CD4-positive, alpha-beta T cell (primary cell): ENCODE measurements at regions not wholly inside any gene's neighbourhood (a gene's known extent, or its start where the extent isn't known, plus 50 kb on each side); places are given as distances from the start of the nearest gene placed in this dataset.

ENCODE experiments used
- ATAC-seq: fragments of 200-7000 bp; cut with Tn5 transposase; one replicate; pipeline ENCODE4 v1.10.0; 2022; ENCODE audit warnings: mild to moderate bottlenecking; ENCODE audit not compliant: poor library complexity
- CTCF ChIA-PET: fragments of 350-600 bp; sonication (Branson Sonifier 250); formaldehyde crosslinking; loops from one replicate; lab custom pipeline; 2021; ENCODE audit warnings: antibody characterized with exemption, inconsistent platforms; lab: Charles Lee
- POLR2A ChIA-PET: fragments of 350-600 bp; sonication (Branson Sonifier 250); formaldehyde crosslinking; loops from one replicate; lab custom pipeline; 2021; ENCODE audit warnings: antibody characterized with exemption, inconsistent platforms; lab: Charles Lee
- DNase-seq, 14 experiments: peaks; one replicate each; pipeline ENCODE4 v3.0.0-alpha.2; 2013 to 2020; ENCODE audit warnings: mixed read lengths in 2 of 14
- H3K27ac ChIP-seq, 2 donors: one replicate each; pipeline versions ENCODE4 v1.5.1 to v1.7.0; 2013; ENCODE audit warnings: low read length in 2 of 2, low read depth in 1 of 2, mild to moderate bottlenecking in 1 of 2
- H3K27me3 ChIP-seq, 2 experiments: 1 replicate in 1 of 2; 2 replicates in 1 of 2; pipeline versions ENCODE4 v1.6.1 to v1.7.0; 2013; ENCODE audit warnings: low read length in 2 of 2, control low read depth in 1 of 2, mild to moderate bottlenecking in 1 of 2, moderate library complexity in 1 of 2; ENCODE audit not compliant: insufficient read depth in 2 of 2, control insufficient read depth in 1 of 2
- H3K36me3 ChIP-seq: one replicate; pipeline ENCODE4 v1.6.1; 2013; ENCODE audit warnings: low read length, control low read depth; ENCODE audit not compliant: insufficient read depth
- H3K4me1 ChIP-seq: one replicate; pipeline ENCODE4 v1.6.1; 2013; ENCODE audit warnings: low read length, control low read depth; ENCODE audit not compliant: insufficient read depth
- H3K4me3 ChIP-seq: one replicate; pipeline ENCODE4 v1.5.1; 2013; ENCODE audit warnings: mild to moderate bottlenecking, low read length, moderate library complexity
- H3K9me3 ChIP-seq, 2 experiments: 1 replicate in 1 of 2; 2 replicates in 1 of 2; pipeline versions ENCODE4 v1.6.1 to v1.7.0; 2013; ENCODE audit warnings: low read length in 2 of 2, mild to moderate bottlenecking in 2 of 2, control low read depth in 1 of 2, moderate library complexity in 1 of 2; ENCODE audit not compliant: control insufficient read depth in 1 of 2, insufficient read depth in 1 of 2
- H3K27ac Mint-ChIP-seq: one replicate; pipeline ENCODE4 v1.8.0; 2020; ENCODE audit warnings: mixed read lengths
- H3K27me3 Mint-ChIP-seq: one replicate; pipeline ENCODE4 v1.8.0; 2021; ENCODE audit warnings: mixed read lengths
- H3K36me3 Mint-ChIP-seq: one replicate; pipeline ENCODE4 v1.8.0; 2021; ENCODE audit warnings: low read depth, mixed read lengths
- H3K4me1 Mint-ChIP-seq: one replicate; pipeline ENCODE4 v1.8.0; 2021; ENCODE audit warnings: low read depth, mixed read lengths
- H3K4me3 Mint-ChIP-seq: one replicate; pipeline ENCODE4 v1.8.0; 2020; ENCODE audit warnings: mild to moderate bottlenecking, mixed read lengths
- H3K9me3 Mint-ChIP-seq: one replicate; pipeline ENCODE4 v1.8.0; 2020; ENCODE audit warnings: mixed read lengths
- intact Hi-C, 2 experiments: fragments of 100-400 bp; cut with DNase I in 1 of 2; cut with micrococcal nuclease in 1 of 2; formaldehyde crosslinking; loops; one replicate each; pipeline versions ENCODE4 v1.15.1 to v1.9.0; 2023 to 2025; cut with DNase I, micrococcal nuclease
- TF ChIP-seq, protein P1 (sequence below): fragments of 200-600 bp; IDR thresholded peaks from one replicate; pipeline ENCODE4 v1.8.0; 2022; ENCODE audit warnings: antibody characterized with exemption, mild to moderate bottlenecking

DNA sequence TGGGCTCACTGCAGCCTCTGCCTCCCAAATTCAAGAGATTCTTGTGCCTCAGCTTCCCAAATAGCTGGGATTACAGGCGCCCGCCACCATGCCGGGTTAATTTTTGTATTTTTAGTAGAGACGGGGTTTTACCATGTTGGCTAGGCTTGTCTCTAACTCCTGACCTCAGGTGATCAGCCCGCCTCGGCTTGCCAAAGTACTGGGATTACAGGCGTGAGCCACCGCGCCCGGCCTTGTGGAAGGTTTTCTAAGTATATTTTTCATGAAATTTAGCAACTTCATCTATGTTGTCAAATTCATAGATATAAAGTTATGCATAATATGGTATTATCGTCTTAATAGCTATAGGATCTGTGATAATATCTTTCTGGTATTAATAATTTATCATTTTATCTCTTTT lies 275.6 kb upstream of the GRM7 start:
- DNase-seq (no peak), ATAC-seq (no peak)
- ChIA-PET POLR2A (no interaction called here), CTCF (no interaction called here)
- Mint-ChIP-seq H3K9me3 (peaks cover 5% of the 10 kb centered on the region), H3K4me3 (no peak overlapping the region), H3K4me1 (no peaks in the 10 kb centered on the region), H3K36me3 (no peaks in the 10 kb centered on the region), H3K27ac (no peak overlapping the region), H3K27me3 (no peaks in the 10 kb centered on the region)
- no peaks in the 10 kb centered on the region for H3K36me3 ChIP-seq
- H3K4me1 ChIP-seq: no peaks in the 10 kb centered on the region
- H3K27ac ChIP-seq: no peak overlapping the region
- intact Hi-C loops: no loop called here
- TF ChIP-seq, protein P1, sequence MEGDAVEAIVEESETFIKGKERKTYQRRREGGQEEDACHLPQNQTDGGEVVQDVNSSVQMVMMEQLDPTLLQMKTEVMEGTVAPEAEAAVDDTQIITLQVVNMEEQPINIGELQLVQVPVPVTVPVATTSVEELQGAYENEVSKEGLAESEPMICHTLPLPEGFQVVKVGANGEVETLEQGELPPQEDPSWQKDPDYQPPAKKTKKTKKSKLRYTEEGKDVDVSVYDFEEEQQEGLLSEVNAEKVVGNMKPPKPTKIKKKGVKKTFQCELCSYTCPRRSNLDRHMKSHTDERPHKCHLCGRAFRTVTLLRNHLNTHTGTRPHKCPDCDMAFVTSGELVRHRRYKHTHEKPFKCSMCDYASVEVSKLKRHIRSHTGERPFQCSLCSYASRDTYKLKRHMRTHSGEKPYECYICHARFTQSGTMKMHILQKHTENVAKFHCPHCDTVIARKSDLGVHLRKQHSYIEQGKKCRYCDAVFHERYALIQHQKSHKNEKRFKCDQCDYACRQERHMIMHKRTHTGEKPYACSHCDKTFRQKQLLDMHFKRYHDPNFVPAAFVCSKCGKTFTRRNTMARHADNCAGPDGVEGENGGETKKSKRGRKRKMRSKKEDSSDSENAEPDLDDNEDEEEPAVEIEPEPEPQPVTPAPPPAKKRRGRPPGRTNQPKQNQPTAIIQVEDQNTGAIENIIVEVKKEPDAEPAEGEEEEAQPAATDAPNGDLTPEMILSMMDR: no peak
- H3K9me3 ChIP-seq: peaks cover 0 to 4% of the 10 kb centered on the region in 2 experiments
- H3K27me3 ChIP-seq: no peaks in the 10 kb centered on the region
- no peak overlapping the region for H3K4me3 ChIP-seq

DNA sequence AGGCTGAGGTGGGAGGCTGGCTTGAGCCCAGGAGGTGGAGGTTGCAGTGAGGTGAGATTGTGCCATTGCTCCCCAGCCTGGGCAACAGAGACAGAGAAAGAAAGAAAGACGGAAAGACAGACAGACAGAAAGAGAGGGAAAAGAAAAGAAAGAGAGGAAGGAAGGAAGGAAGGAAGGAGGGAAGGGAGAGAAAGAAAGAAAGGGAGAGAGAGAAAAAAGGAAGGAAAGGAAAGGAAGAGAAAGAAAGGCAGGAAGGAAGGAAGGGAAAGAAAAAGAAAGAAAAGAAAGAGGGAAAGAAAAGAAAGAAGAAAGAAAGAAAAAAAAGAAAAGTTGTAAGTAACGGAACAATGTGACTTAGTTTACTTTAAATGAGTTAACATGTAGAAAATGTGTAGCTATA lies 260.7 kb upstream of the GRM7 start:
- no peak overlapping the region for H3K27ac Mint-ChIP-seq
- no peak overlapping the region for H3K27ac ChIP-seq
- peaks cover 19% of the 10 kb centered on the region for H3K9me3 Mint-ChIP-seq
- no peaks in the 10 kb centered on the region for H3K36me3 ChIP-seq
- CTCF ChIA-PET: no interaction called here
- intact Hi-C loops: no loop called here
- H3K4me3 ChIP-seq: no peak overlapping the region
- no peaks in the 10 kb centered on the region for H3K27me3 Mint-ChIP-seq
- no peaks in the 10 kb centered on the region for H3K36me3 Mint-ChIP-seq
- TF ChIP-seq, protein P1: no peak
- no peaks in the 10 kb centered on the region for H3K9me3 ChIP-seq
- H3K4me1 Mint-ChIP-seq: no peaks in the 10 kb centered on the region
- no peaks in the 10 kb centered on the region for H3K4me1 ChIP-seq
- POLR2A ChIA-PET: no interaction called here
- no peak for ATAC-seq
- no peaks in the 10 kb centered on the region for H3K27me3 ChIP-seq
- DNase-seq: no peak
- H3K4me3 Mint-ChIP-seq: no peak overlapping the region

DNA sequence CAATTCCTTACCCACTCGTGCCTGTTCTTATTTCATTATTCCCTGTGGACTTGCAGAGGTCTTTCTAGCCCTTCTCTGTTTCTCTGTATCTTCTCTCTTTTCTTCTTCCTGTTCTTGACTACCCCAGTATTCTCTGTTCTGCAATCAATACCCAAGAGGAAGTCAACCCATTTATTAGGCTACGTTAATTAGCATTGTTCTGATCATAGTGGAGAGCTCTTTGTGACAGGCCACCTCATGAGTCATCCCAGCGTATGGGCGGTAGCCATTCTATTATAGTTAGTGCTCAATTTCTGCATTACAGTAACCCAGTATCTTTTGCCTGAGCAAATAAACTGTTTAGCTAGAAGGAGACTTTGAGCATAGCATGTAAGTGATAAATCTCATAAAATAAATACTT lies 259.5 kb upstream of the GRM7 start:
- CTCF ChIA-PET: no interaction called here
- POLR2A ChIA-PET: no interaction called here

More for the DNA sequence above, 259.5 kb upstream of the GRM7 start:
- Histone ChIP-seq H3K4me1 (no peaks in the 10 kb centered on the region), H3K36me3 (no peaks in the 10 kb centered on the region), H3K27ac (no peak overlapping the region), H3K4me3 (no peak overlapping the region), H3K9me3 (no peaks in the 10 kb centered on the region), H3K27me3 (no peaks in the 10 kb centered on the region)
- intact Hi-C loops: no loop called here
- Mint-ChIP-seq H3K4me1 (no peaks in the 10 kb centered on the region), H3K4me3 (no peak overlapping the region), H3K27ac (no peak overlapping the region), H3K36me3 (no peaks in the 10 kb centered on the region), H3K27me3 (no peaks in the 10 kb centered on the region), H3K9me3 (peaks cover 17% of the 10 kb centered on the region)
- TF ChIP-seq, protein P1: no peak
- DNase-seq (no peak), ATAC-seq (no peak)
